HCEC 1CT (cell line): ENCODE measurements at regions not wholly inside any gene's neighbourhood (a gene's known extent, or its start where the extent isn't known, plus 50 kb on each side); places are given as distances from the start of the nearest gene placed in this dataset.
"Not testable (repeated sequence)": the region's sequence is repeated elsewhere in the genome, so short reads cannot be mapped to it uniquely, and the experiment has no call there.

Experiments used
- DNase-seq: peaks from one replicate; pipeline ENCODE4 v3.0.0-alpha.2; 2017

DNA sequence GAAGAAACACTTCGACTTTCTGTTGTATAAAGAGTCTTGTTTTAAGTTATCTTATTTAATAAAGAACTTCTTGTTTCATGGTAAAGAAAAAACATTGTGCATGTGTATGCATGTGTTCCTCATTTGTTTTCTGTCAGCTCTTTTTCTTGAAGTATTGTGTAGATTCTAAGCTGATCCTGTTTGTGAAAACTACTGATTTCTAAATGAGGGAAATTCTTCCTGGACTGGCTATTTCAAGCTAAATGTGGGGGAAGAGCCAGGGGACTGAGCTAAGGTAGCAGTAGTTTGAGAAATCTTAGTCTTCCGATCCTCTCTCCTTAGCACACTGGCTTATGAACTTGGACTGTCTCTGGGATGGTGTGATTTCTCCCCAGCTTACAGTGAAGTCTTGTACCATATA lies 56.4 kb upstream of the RBMS1 start:
- DNase-seq: no peak

GRCh38 chr2:160551259-160551658 lies 57.7 kb upstream of the RBMS1 start:
- no peak for DNase-seq

GRCh38 chr2:160555420-160556071 lies 61.9 kb upstream of the RBMS1 start:
- no peak for DNase-seq

- no peak for DNase-seq
Observed at GRCh38 chr2:160557903-160558302, 64.3 kb upstream of the RBMS1 start.

DNA sequence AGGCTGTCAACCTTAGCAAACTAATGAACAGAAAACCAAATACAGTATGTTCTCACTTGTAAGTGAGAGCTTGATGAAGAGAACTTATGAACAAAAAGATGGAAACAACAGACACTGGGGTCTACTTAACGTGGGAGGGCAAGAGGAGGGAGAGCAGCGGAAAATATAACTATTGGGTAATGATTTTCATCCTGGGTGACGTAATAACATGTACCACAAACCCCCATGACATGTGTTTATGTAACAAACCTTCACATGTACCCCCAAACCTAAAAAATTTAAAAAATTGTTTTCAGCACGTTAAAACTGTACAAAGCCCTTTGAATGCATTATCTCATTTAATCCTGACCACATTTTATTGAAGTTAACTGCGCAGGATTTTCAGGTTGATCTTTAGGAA lies 64.9 kb upstream of the RBMS1 start:
- no peak for DNase-seq

DNA sequence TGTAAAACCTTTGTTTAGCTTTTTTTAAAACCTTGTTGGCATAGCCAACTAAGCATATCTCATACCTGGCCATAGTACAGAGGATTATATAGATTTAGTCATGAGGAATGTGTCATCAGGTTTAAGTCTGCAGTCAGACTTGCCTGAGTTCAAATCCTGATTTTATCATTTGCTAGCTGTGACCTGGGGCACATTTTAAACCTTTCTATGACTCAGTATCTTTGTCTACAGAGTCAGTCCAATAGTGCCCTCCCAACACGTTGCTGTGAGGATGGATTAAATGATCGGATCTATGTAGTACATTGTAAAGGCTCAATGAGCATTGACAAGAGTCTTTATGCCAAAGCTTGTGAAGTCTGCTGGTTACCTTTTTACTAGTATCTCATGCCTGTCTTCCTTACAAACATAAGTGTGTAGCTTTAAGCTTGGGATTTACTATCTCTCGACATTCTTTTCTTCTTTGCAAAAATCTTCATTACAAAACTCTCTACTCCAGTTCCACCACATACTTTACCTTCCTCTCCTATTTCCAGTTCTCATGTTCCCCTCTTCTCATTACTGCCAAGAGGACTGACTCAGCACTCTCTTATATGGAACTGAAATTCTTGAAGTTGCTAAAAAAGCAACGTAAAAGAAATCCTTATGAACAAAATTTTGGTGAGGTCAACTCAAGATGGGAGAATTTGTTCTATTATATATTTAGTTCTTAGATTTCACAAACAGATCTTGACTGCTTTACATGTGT lies 68.1 kb upstream of the RBMS1 start:
- peak; percentile 39 for DNase-seq

GRCh38 chr2:160562730-160563129 lies 69.1 kb upstream of the RBMS1 start:
- no peak for DNase-seq

- DNase-seq: no peak
Observed at GRCh38 chr2:160564591-160564990, 71.0 kb upstream of the RBMS1 start.

- DNase-seq: no peak
Observed at GRCh38 chr2:160565099-160565845, 71.7 kb upstream of the RBMS1 start.

DNA sequence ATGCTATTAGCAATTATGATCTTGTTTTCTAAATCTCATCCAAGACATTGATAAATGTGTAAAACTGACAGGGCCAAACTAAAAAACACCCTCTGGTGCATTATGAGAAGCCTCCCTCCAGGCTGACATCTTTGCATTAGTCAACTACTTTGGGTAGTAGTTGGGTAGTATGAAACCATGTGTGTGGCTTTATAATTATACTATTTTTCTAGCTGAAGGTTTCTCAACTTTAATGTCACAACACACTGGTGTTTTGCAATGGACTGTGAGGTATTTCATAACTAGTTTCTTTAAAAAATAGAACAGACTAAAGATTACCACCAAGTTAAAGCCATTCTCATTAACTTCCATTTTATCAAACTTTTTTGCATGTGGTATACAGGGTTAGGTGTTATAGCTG lies 73.1 kb upstream of the RBMS1 start:
- DNase-seq: peak; percentile 34

GRCh38 chr2:160568856-160569255 lies 75.2 kb upstream of the RBMS1 start:
- no peak for DNase-seq

DNA sequence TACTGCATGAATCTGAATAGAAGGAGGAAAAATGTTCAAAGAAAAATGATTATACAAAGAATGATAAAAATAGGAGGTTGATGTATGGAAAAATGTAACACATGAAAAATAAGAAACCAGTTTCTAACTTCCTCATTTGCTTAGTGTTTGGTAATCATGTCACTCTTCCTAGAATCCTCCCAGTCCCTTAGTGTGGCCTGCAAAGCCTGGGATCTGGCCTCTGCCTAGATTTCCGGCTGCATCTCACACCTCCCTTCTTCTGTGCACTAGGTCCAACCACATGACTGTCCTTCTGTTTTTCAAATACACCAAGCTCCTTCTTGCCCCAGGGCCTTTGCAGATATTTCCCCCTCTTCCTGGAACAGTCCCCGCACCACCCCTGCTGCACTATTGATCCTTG lies 76.8 kb upstream of the RBMS1 start:
- no peak for DNase-seq

- peak; percentile 79 for DNase-seq
Observed at GRCh38 chr2:160574468-160575140, 81.0 kb upstream of the RBMS1 start.

GRCh38 chr2:160575368-160575767 lies 81.8 kb upstream of the RBMS1 start:
- DNase-seq: no peak

DNA sequence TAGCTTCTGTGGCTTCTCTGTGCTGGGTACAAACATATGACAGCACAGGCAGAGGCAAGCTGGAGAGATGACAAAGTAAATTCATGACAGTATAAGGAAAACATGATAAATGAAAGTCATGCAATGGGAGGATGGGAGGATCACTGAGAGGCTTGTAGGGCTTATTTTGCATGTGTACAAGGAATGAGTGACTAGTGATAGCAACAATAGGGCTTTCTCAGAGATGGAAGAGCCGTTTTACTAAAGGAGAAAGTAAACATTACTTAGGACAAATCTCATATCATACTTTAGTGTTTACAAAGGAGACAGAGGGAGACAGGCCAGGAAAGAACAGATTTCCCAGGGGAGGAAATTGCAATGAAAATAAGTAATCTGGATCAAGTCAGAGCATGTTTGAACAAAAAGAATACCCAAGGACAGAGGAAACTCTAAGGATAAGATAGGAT lies 82.5 kb upstream of the RBMS1 start:
- DNase-seq: no peak

DNA sequence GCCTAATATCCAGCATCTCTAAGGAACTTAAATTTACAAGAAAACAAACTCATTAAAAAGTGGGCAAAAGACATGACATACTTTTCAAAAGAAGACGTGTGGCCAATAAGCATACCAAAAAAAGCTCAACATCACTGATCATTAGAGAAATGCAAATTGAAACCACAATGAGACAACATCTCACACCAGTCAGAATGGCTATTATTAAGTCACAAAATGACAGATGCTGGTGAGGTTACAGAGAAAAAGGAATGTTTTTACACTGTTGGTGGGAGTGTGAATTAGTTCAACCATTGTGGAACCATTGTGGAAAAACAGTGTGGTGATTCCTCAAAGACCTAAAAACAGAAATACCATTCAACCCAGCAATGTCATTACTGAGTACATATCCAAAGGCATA lies 83.5 kb upstream of the RBMS1 start:
- DNase-seq: not testable (repeated sequence)

GRCh38 chr2:160581035-160581434 lies 87.4 kb upstream of the RBMS1 start:
- peak; percentile 14 for DNase-seq

- no peak for DNase-seq
Observed at GRCh38 chr2:160581448-160581847, 87.8 kb upstream of the RBMS1 start.

DNA sequence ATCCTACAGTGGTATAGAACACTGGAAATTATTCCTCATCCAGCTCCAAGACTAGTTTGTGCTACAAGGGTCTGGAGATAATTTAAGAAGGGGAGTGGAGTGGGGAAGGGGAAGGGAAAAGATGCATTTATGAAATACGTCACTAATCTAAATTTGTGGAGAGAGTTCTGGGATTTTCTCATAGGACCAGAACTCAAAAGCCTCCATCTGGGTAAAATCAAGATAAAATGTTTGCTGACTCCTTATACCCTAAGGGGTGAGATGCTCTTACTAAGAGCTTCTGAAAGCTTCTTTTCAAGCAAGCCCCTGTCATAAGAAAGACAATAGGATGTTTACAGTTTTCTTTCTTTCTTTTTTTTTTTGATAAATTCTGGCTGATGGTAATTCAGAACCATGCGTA lies 88.5 kb upstream of the RBMS1 start:
- DNase-seq: no peak

DNA sequence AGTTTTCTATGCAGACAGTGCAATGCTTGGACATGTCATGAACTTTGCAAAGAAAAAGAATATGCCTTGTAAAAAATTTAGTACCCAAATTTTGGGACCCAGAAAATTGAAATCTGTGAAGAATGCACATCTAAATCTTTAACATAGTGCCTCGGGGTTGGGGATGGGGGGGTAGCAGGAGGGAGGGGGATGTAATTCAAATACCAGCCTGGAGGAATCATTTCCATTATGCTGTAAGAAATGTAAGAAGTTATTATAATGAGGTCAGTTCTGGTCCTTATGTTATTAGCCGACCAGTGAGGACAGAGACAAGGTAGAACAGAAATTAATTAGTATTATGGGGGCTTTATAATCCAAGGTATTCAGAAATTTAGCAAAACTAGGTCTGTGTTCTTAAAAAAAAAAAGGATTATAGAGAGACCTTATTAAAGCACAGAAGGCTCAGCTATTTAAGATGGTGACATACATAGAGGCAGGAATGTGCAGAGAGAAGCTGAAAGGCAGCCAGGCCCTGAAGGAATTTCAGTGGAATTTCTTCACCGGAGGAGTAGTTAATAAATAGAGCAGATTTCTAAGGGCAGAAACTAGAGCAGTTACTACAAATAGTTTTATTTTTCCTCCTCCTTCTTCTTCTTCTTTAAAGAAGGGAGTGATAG lies 89.0 kb upstream of the RBMS1 start:
- DNase-seq: peak; percentile 58

GRCh38 chr2:160583146-160583535 lies 89.5 kb upstream of the RBMS1 start:
- DNase-seq: no peak

DNA sequence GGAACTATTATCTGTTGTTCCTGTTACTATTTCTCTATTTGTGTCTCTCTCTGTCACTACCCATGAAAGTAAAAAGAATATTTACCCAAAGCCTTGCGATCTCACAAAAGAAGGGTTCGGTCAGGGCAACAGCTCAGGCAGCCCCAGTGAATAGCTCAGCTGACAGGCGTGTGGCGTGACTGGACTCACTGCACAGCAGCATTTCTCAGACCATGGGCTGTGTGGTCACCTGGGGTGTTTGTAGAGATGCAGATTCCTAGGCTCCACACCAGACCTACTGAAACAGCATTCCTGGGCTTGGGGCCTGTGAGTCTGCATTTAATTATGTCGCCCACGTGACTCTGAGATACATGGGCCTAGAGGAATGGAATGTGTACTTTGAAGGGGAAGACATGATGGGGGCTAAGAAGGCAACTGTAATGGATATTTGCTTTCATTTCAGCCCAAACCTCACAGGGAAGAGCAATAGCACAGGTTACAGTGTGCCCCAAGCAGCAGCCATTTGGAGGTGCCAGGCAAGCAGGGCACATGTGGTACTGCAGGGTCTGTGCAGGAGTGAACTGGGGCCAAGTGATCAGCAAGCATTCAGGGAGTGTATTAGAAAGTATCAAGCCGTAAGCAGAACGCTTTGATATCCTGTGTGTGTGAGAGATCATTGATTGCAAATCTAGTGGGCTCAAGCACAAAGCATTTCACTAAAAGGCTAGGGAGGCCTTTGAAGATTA lies 90.4 kb upstream of the RBMS1 start:
- no peak for DNase-seq
